Sciatic nerve (tissue), 2 donors: ENCODE measurements at regions not wholly inside any gene's neighbourhood (a gene's known extent, or its start where the extent isn't known, plus 50 kb on each side); places are given as distances from the start of the nearest gene placed in this dataset.
"Not testable (repeated sequence)": the region's sequence is repeated elsewhere in the genome, so short reads cannot be mapped to it uniquely, and the experiment has no call there.

Experiments
- ATAC-seq: fragments of 200-7000 bp; cut with Tn5 transposase; one replicate; pipeline ENCODE4 v1.9.1; 2020; ENCODE audit warnings: mild to moderate bottlenecking, moderate library complexity
- DNase-seq: peaks from one replicate; pipeline ENCODE4 v3.0.0-alpha.2; 2020; ENCODE audit warnings: low spot score
- intact Hi-C: fragments of 100-400 bp; cut with DNase I; formaldehyde crosslinking; loops from one replicate; pipeline ENCODE4 v1.14.2; 2022
- donor health status: DM: no; HTN: no; CAD: no.
- donor health status: DM: no; HTN: no; CAD: no.

GRCh38 chr6:115511771-115512170, 548.9 kb downstream of the FRK start:
- no peak for ATAC-seq
- intact Hi-C loops = no loop called here
- no peak for DNase-seq

GRCh38 chr6:115502432-115502831, 558.3 kb downstream of the FRK start:
- ATAC-seq, DNase-seq, intact Hi-C loops: not testable (repeated sequence)

- ATAC-seq = no peak
- intact Hi-C loops = no loop called here
These were observed 565.5 kb downstream of the FRK start for GRCh38 chr6:115495184-115495583.

GRCh38 chr6:115487331-115487730, 573.4 kb downstream of the FRK start:
- DNase-seq (no peak), ATAC-seq (no peak)
- intact Hi-C loops = no loop called here

More at GRCh38 chr6:115495184-115495583, 565.5 kb downstream of the FRK start:
- no peak for DNase-seq

GRCh38 chr6:115485400-115485799, 575.3 kb downstream of the FRK start:
- DNase-seq (no peak), ATAC-seq (no peak)
- intact Hi-C loops = no loop called here

GRCh38 chr6:115480543-115480942, 580.1 kb downstream of the FRK start:
- DNase-seq, ATAC-seq, intact Hi-C loops: not testable (repeated sequence)

GRCh38 chr6:115474443-115475041, 586.1 kb downstream of the FRK start:
- no peak for ATAC-seq
- intact Hi-C loops = no loop called here
- DNase-seq = no peak

GRCh38 chr6:115468272-115469005, 592.3 kb downstream of the FRK start:
- DNase-seq (no peak), ATAC-seq (no peak)
- intact Hi-C loops = no loop called here

GRCh38 chr6:115467726-115468125, 593.0 kb downstream of the FRK start:
- no peak for DNase-seq
- no peak for ATAC-seq
- intact Hi-C loops = no loop called here

GRCh38 chr6:115460913-115461312, 599.8 kb downstream of the FRK start:
- ATAC-seq (no peak), DNase-seq (no peak)
- intact Hi-C loops = no loop called here

GRCh38 chr6:115456848-115457247, 603.8 kb downstream of the FRK start:
- intact Hi-C loops = no loop called here
- ATAC-seq = no peak
- no peak for DNase-seq

GRCh38 chr6:115443825-115444478, 616.7 kb downstream of the FRK start:
- intact Hi-C loops = no loop called here
- DNase-seq = no peak
- no peak for ATAC-seq

GRCh38 chr6:115442323-115442722, 618.4 kb downstream of the FRK start:
- intact Hi-C loops = no loop called here
- no peak for ATAC-seq
- no peak for DNase-seq

GRCh38 chr6:115441651-115442050, 619.0 kb downstream of the FRK start:
- DNase-seq = no peak
- peak; percentile 57 for ATAC-seq
- intact Hi-C loops = no loop called here

GRCh38 chr6:115415378-115415777, 645.3 kb downstream of the FRK start:
- ATAC-seq = no peak
- no peak for DNase-seq
- intact Hi-C loops = no loop called here

- ATAC-seq, intact Hi-C loops, DNase-seq: not testable (repeated sequence)
These were observed 645.8 kb downstream of the FRK start for GRCh38 chr6:115414916-115415315.

GRCh38 chr6:115411756-115412155, 648.9 kb downstream of the FRK start:
- no peak for DNase-seq
- intact Hi-C loops = no loop called here
- no peak for ATAC-seq

GRCh38 chr6:115404446-115404845, 656.2 kb downstream of the FRK start:
- DNase-seq (no peak), ATAC-seq (no peak)
- intact Hi-C loops = no loop called here

- intact Hi-C loops = no loop called here
- DNase-seq = no peak
- no peak for ATAC-seq
These were observed 662.1 kb downstream of the FRK start for GRCh38 chr6:115398607-115399006.
